Tibial nerve (tissue), 3 donors: ENCODE measurements at regions not wholly inside any gene's neighbourhood (a gene's known extent, or its start where the extent isn't known, plus 50 kb on each side); places are given as distances from the start of the nearest gene placed in this dataset.

Experiments
- POLR2A ChIP-seq, 2 donors: fragments of 450-650 bp; IDR thresholded peaks; one replicate each; pipeline ENCODE4 v1.6.1; 2017; ENCODE audit warnings: antibody characterized with exemption in 2 of 2, mild to moderate bottlenecking in 2 of 2, moderate library complexity in 2 of 2
- TF ChIP-seq, protein P1 (sequence below), 5 experiments: fragments of 200-600 bp in 3 of 5; fragments of 450-650 bp in 2 of 5; sonication (generic) in 3 of 5; IDR thresholded peaks; one replicate each; pipeline ENCODE4 v1.5.1; 2016 to 2019; ENCODE audit warnings: antibody characterized with exemption in 5 of 5, mild to moderate bottlenecking in 3 of 5, moderate library complexity in 2 of 5

DNA sequence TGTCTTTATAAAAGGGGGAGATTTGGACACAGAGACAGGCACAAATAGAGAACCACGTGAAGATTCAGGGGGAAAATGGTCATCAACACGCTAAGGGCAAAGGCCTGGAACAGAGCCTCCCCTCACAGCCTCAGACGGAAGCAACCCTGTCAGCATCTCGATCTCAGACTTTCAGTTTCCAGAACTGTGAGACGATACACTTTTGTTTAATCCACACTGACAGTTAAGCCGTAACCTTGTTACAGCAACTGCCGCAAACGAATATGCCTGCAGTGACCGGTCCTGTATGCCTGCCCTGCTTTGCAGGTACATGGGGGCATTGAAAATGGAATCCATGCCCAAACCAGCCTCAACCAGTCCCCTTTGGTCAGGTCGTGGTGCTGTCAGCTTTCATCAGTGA is 139.5 kb downstream of the ATPSCKMT start:
- no peak for TF ChIP-seq POLR2A (IDR thresholded peaks at IDR 0.05)
- TF ChIP-seq, protein P1, sequence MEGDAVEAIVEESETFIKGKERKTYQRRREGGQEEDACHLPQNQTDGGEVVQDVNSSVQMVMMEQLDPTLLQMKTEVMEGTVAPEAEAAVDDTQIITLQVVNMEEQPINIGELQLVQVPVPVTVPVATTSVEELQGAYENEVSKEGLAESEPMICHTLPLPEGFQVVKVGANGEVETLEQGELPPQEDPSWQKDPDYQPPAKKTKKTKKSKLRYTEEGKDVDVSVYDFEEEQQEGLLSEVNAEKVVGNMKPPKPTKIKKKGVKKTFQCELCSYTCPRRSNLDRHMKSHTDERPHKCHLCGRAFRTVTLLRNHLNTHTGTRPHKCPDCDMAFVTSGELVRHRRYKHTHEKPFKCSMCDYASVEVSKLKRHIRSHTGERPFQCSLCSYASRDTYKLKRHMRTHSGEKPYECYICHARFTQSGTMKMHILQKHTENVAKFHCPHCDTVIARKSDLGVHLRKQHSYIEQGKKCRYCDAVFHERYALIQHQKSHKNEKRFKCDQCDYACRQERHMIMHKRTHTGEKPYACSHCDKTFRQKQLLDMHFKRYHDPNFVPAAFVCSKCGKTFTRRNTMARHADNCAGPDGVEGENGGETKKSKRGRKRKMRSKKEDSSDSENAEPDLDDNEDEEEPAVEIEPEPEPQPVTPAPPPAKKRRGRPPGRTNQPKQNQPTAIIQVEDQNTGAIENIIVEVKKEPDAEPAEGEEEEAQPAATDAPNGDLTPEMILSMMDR (IDR thresholded peaks at IDR 0.05): no peak
